PC-3 (cell line): ENCODE measurements at regions not wholly inside any gene's neighbourhood (a gene's known extent, or its start where the extent isn't known, plus 50 kb on each side); places are given as distances from the start of the nearest gene placed in this dataset.
A peak's percentile ranks its signal among the peaks of the same experiment; 100 is the strongest.

Source experiments
- ATAC-seq: fragments of 200-7000 bp; cut with Tn5 transposase; 2 replicates; pipeline ENCODE4 v1.9.1; 2020; ENCODE audit warnings: mild to moderate bottlenecking, moderate library complexity
- BruUV-seq: library from RNA; stranded (reverse); fragments of 400-500 nt; replicated peaks from 2 replicates; lab custom pipeline; 2021; lab: Mats Ljungman, UMichigan
- CTCF ChIA-PET: fragments of 300-600 bp; sonication (Branson Sonifier 250); formaldehyde crosslinking; loops from one replicate; lab custom pipeline; 2022; ENCODE audit warnings: antibody characterized with exemption; lab: Charles Lee
- POLR2A ChIA-PET: fragments of 300-600 bp; sonication (Branson Sonifier 250); formaldehyde crosslinking; loops from one replicate; lab custom pipeline; 2022; ENCODE audit warnings: antibody characterized with exemption; ENCODE audit not compliant: unreplicated experiment; lab: Charles Lee
- DNase-seq: peaks from one replicate; pipeline ENCODE4 v3.0.0-alpha.2; 2015
- H2AFZ ChIP-seq: fragments of 300-600 bp; sonication (generic); 2 replicates; pipeline ENCODE4 v1.6.0; 2016; ENCODE audit warnings: antibody characterized with exemption, low read length
- H3F3A ChIP-seq: fragments of 300-600 bp; sonication (generic); one replicate; pipeline ENCODE4 v1.6.0; 2017; ENCODE audit warnings: antibody characterized with exemption, low read length, control low read depth, mild to moderate bottlenecking; ENCODE audit not compliant: unreplicated experiment
- H3K27ac ChIP-seq: fragments of 300-600 bp; sonication (generic); 2 replicates; pipeline ENCODE4 v1.5.1; 2016; ENCODE audit warnings: mild to moderate bottlenecking, low read length
- H3K27me3 ChIP-seq: fragments of 300-600 bp; sonication (generic); 2 replicates; pipeline ENCODE4 v1.6.1; 2016; ENCODE audit warnings: low read length, mixed read lengths
- H3K36me3 ChIP-seq: fragments of 300-600 bp; sonication (generic); 2 replicates; pipeline ENCODE4 v1.6.1; 2016; ENCODE audit warnings: low read depth, mixed run types, low read length, mixed read lengths
- H3K4me1 ChIP-seq: fragments of 300-600 bp; sonication (generic); 2 replicates; pipeline ENCODE4 v1.5.1; 2016; ENCODE audit warnings: low read length; ENCODE audit not compliant: insufficient read depth
- H3K4me2 ChIP-seq: fragments of 300-600 bp; sonication (generic); 2 replicates; pipeline ENCODE4 v1.6.0; 2016; ENCODE audit warnings: low read length
- H3K4me3 ChIP-seq: fragments of 300-600 bp; sonication (generic); 2 replicates; pipeline ENCODE4 v1.5.1; 2016; ENCODE audit warnings: mild to moderate bottlenecking, low read length, mixed read lengths
- H3K79me2 ChIP-seq: fragments of 300-600 bp; sonication (generic); 2 replicates; pipeline ENCODE4 v1.6.1; 2017; ENCODE audit warnings: low read length, mixed read lengths
- H3K9ac ChIP-seq: fragments of 300-600 bp; sonication (generic); 2 replicates; pipeline ENCODE4 v1.6.0; 2016; ENCODE audit warnings: mild to moderate bottlenecking, low read length
- H3K9me2 ChIP-seq: fragments of 300-600 bp; sonication (generic); replicated peaks from 2 replicates; pipeline ENCODE4 v1.6.1; 2016; ENCODE audit warnings: mixed run types, low read length, mixed read lengths
- H3K9me3 ChIP-seq: fragments of 300-600 bp; sonication (generic); 2 replicates; pipeline ENCODE4 v1.6.1; 2016; ENCODE audit warnings: low read length, mixed read lengths
- H4K20me1 ChIP-seq: fragments of 300-600 bp; sonication (generic); 2 replicates; pipeline ENCODE4 v1.6.1; 2016; ENCODE audit warnings: low read length, mixed read lengths
- CTCF ChIP-seq: fragments of 300-600 bp; sonication (generic); conservative IDR thresholded peaks from 2 replicates; pipeline ENCODE4 v1.5.1; 2017; ENCODE audit warnings: antibody characterized with exemption, low read depth, mild to moderate bottlenecking, low read length
- EZH2 ChIP-seq: fragments of 300-600 bp; sonication (generic); IDR thresholded peaks from one replicate; pipeline ENCODE4 v1.6.1; 2017; ENCODE audit warnings: antibody characterized with exemption, mild to moderate bottlenecking, low read length; ENCODE audit not compliant: unreplicated experiment
- EZH2phosphoT487 ChIP-seq: fragments of 300-600 bp; sonication (generic); IDR thresholded peaks from 2 replicates; pipeline ENCODE4 v1.6.1; 2018; ENCODE audit warnings: mild to moderate bottlenecking, antibody characterized with exemption, low read length, borderline replicate concordance
- intact Hi-C: fragments of 100-400 bp; cut with micrococcal nuclease; formaldehyde crosslinking; loops from 2 replicates; pipeline ENCODE4 v1.9.0; 2023

- H3K27me3 ChIP-seq: no peaks in the 10 kb centered on the region
- ChIA-PET POLR2A (interaction anchor here (1.5 kb wide), 1 partner anchor 48 kb away, joined by 7 read pairs; no protein-coding TSS in a partner anchor), CTCF (no interaction called here)
- H3F3A ChIP-seq: peaks cover 5% of the 10 kb centered on the region
- peaks cover 50% of the 10 kb centered on the region for H3K4me1 ChIP-seq
- H3K9me3 ChIP-seq: 0 out of 2 replicates have a peak, but pooled peaks cover 3% of the 10 kb centered on the region
- ATAC-seq (peak; percentile 66), DNase-seq (peak; percentile 91)
- peaks cover 40% of the 10 kb centered on the region for H3K79me2 ChIP-seq
- no peaks in the 10 kb centered on the region for H4K20me1 ChIP-seq
- H3K9ac ChIP-seq: peak overlapping the region; percentile 90
- peak overlapping the region; percentile 87 for H3K4me2 ChIP-seq
- H3K36me3 ChIP-seq: 0 out of 2 replicates have a peak, but pooled peaks cover 5% of the 10 kb centered on the region
- H2AFZ ChIP-seq: peak overlapping the region; percentile 59; the same call in 1 of the 2 replicates
- no peak for TF ChIP-seq CTCF
- no peak for TF ChIP-seq EZH2phosphoT487
- no peak for TF ChIP-seq EZH2
- no TSS peak for BruUV-seq
- no peaks in the 10 kb centered on the region for H3K9me2 ChIP-seq
- intact Hi-C loops: loop anchor here (5.0 to 10.0 kb wide), 4 partner anchors 50 to 475 kb away; no protein-coding TSS in a partner anchor
- H3K27ac ChIP-seq: peak overlapping the region; percentile 98
- H3K4me3 ChIP-seq: peak overlapping the region; percentile 64
Observed at GRCh38 chrX:46327566-46328115, 217.6 kb downstream of the ZNF674 start.

GRCh38 chrX:46326161-46326560 is 219.1 kb downstream of the ZNF674 start:
- Histone ChIP-seq H4K20me1 (no peaks in the 10 kb centered on the region), H3K9ac (peak overlapping the region; percentile 90)
- POLR2A ChIA-PET: interaction anchor here (0.6 to 1.5 kb wide), 5 partner anchors 23 to 117 kb away, joined by 4 to 8 read pairs (median 4); no protein-coding TSS in a partner anchor

More at GRCh38 chrX:46326161-46326560, 219.1 kb downstream of the ZNF674 start:
- H3K36me3 ChIP-seq: 0 out of 2 replicates have a peak, but pooled peaks cover 5% of the 10 kb centered on the region
- TF ChIP-seq EZH2phosphoT487: no peak
- TF ChIP-seq EZH2: no peak
- TF ChIP-seq CTCF: no peak
- H3K4me3 ChIP-seq: peak overlapping the region; percentile 64
- H3F3A ChIP-seq: peaks cover 5% of the 10 kb centered on the region
- H3K9me2 ChIP-seq: no peaks in the 10 kb centered on the region
- peaks cover 25% of the 10 kb centered on the region for H3K79me2 ChIP-seq
- peak overlapping the region; percentile 87 for H3K4me2 ChIP-seq
- H3K4me1 ChIP-seq: peaks cover 45% of the 10 kb centered on the region
- peak; percentile 22; the same call in 1 of the 2 replicates for ATAC-seq
- peak overlapping the region; percentile 98 for H3K27ac ChIP-seq
- H2AFZ ChIP-seq: no peak overlapping the region
- intact Hi-C loops: loop anchor here (5.0 to 10.0 kb wide), 4 partner anchors 51 to 474 kb away; no protein-coding TSS in a partner anchor
- no TSS peak for BruUV-seq
- peak; percentile 63 for DNase-seq
- CTCF ChIA-PET: interaction anchor here (1.0 kb wide), 1 partner anchor 65 kb away, joined by 3 read pairs; no protein-coding TSS in a partner anchor
- no peaks in the 10 kb centered on the region for H3K27me3 ChIP-seq
- 0 out of 2 replicates have a peak, but pooled peaks cover 3% of the 10 kb centered on the region for H3K9me3 ChIP-seq
